ENCODE measurements at regions not wholly inside any gene's neighbourhood (a gene's known extent, or its start where the extent isn't known, plus 50 kb on each side); places are given as distances from the start of the nearest gene placed in this dataset.
"Not testable (repeated sequence)": the region's sequence is repeated elsewhere in the genome, so short reads cannot be mapped to it uniquely, and the experiment has no call there.

- no peak for DNase-seq
These were observed 224.9 kb downstream of the BAMBI start for GRCh38 chr10:28902215-28902614.

- no peak for DNase-seq
These were observed 225.7 kb downstream of the BAMBI start for GRCh38 chr10:28903063-28903462.

- no peak for DNase-seq
These were observed 226.4 kb downstream of the BAMBI start for GRCh38 chr10:28903736-28904135.

GRCh38 chr10:28905371-28905770 is 228.1 kb downstream of the BAMBI start:
- DNase-seq, result no peak

- DNase-seq, result no peak
These were observed 228.7 kb downstream of the BAMBI start for GRCh38 chr10:28906011-28906411.

GRCh38 chr10:28906415-28906814 is 229.1 kb downstream of the BAMBI start:
- no peak for DNase-seq

GRCh38 chr10:28906934-28907333 is 229.6 kb downstream of the BAMBI start:
- DNase-seq, result no peak

GRCh38 chr10:28909875-28910274 is 232.6 kb downstream of the BAMBI start:
- DNase-seq, result no peak

GRCh38 chr10:28910956-28911355 is 233.6 kb downstream of the BAMBI start:
- DNase-seq, result no peak

GRCh38 chr10:28911511-28911910 is 234.2 kb downstream of the BAMBI start:
- not testable (repeated sequence) for DNase-seq

- no peak for DNase-seq
These were observed 234.9 kb downstream of the BAMBI start for GRCh38 chr10:28912017-28912783.

- no peak for DNase-seq
These were observed 236.3 kb downstream of the BAMBI start for GRCh38 chr10:28913436-28914237.

GRCh38 chr10:28914701-28915100 is 237.4 kb downstream of the BAMBI start:
- DNase-seq, result no peak

GRCh38 chr10:28915989-28916588 is 238.8 kb downstream of the BAMBI start:
- no peak for DNase-seq

GRCh38 chr10:28920091-28920490 is 242.8 kb downstream of the BAMBI start:
- no peak for DNase-seq

GRCh38 chr10:28922127-28922526 is 244.8 kb downstream of the BAMBI start:
- no peak for DNase-seq

GRCh38 chr10:28922861-28923260 is 245.5 kb downstream of the BAMBI start:
- no peak for DNase-seq

- no peak for DNase-seq
These were observed 247.4 kb downstream of the BAMBI start for GRCh38 chr10:28924717-28925116.

- DNase-seq, result no peak
These were observed 247.9 kb downstream of the BAMBI start for GRCh38 chr10:28925121-28925663.

- DNase-seq, result no peak
These were observed 249.6 kb downstream of the BAMBI start for GRCh38 chr10:28926932-28927331.

GRCh38 chr10:28928484-28928883 is 251.2 kb downstream of the BAMBI start:
- DNase-seq, result no peak

GRCh38 chr10:28929942-28930341 is 252.6 kb downstream of the BAMBI start:
- no peak for DNase-seq

Data from NCI-H1048 (cell line).